ENCODE measurements at regions not wholly inside any gene's neighbourhood (a gene's known extent, or its start where the extent isn't known, plus 50 kb on each side); places are given as distances from the start of the nearest gene placed in this dataset.
A peak's percentile ranks its signal among the peaks of the same experiment; 100 is the strongest.

DNA sequence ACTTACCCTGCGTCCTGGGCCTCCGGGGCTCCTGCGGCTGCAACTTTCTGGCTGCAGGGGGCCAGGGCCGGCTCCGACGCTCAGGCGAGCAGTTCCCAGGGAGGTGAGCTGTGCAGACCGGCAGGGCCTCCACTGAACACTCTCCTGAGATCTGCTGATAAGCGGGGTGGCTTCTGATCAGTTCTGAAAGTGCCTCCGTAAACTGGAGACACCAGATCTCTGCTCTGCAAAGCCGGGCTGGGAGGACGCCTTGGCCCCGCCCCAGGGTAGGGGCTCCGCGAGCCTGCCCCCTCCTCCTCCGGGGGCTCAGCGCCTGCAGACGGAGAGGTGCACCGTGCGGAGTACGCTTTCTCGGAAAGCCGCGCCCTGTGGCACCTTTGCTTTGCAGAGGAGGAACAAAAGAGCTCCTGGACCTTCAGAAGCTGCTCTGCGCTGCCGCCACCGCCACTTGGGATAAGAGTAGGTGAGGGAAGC lies 141.3 kb upstream of the VKORC1L1 start:
- Histone ChIP-seq H3K27me3 (ENCODE audit: control insufficient read depth, insufficient read depth, low read length) (no peaks in the 10 kb centered on the region), H3K36me3 (ENCODE audit: control insufficient read depth in 2 of 3, insufficient read depth in 3 of 3, low read length in 3 of 3) (peaks cover 0 to 2% (median 0%) of the 10 kb centered on the region in 3 donors), H3K9ac (ENCODE audit: low read length in 3 of 3) (peak overlapping the region in 2 of 3 donors; percentile 40 to 43), H3K4me1 (ENCODE audit: control insufficient read depth in 2 of 3, insufficient read depth in 2 of 3, low read depth in 1 of 3, low read length in 3 of 3) (no peaks in the 10 kb centered on the region), H3K4me3 (ENCODE audit: low read length in 3 of 3) (peak overlapping the region; percentile 32 to 59 (median 38)), H3K27ac (ENCODE audit: low read depth in 2 of 2, low read length in 2 of 2) (no peak overlapping the region), H3K9me3 (ENCODE audit: control insufficient read depth in 2 of 3, insufficient read depth in 1 of 3, low read length in 3 of 3) (no peaks in the 10 kb centered on the region)
- intact Hi-C loops (cut with DNase I) = no loop called here
- DNase-seq (peak in 4 of 5 donors; percentile 53 to 67 (median 60)), FAIRE-seq (no peak)
- peak; percentile 3 for TF ChIP-seq CTCF (IDR thresholded peaks at IDR 0.05; ENCODE audit: borderline replicate concordance, extremely low read depth, insufficient read depth)

DNA sequence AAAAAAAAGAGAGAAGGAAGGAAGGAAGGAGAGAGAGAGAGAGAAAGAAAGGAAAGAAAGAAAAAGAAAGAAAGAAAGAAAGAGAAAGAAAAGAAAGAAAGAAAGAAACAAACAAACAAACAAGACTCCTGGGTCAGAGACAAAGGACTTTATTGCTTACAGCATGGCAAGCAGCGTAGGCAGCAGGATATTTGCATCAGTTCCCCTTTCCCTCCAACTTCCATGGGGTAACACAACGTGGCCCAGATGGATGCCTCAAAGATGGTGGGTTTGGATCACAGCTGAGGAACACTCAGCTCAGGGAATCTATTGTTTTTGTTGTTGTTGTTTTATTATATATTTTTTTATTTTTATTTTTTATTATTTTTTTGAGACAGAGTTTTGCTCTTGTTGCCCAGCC lies 128.5 kb upstream of the VKORC1L1 start:
- intact Hi-C loops (cut with DNase I) = no loop called here

DNA sequence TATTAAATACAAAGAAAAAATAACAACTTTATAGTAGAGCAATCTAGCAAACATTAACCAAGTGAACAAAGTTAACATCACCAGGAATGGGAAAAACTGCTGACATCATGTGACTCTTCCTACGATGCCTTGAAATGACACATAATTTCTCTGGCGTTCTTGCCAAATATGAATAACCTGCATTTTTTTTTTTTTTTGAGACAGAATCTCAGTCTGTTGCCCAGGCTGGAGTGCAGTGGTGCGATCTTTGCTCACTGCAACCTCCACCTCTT lies 126.5 kb upstream of the VKORC1L1 start:
- Histone ChIP-seq H3K27ac (ENCODE audit: low read depth in 2 of 2, low read length in 2 of 2) (no peak overlapping the region), H3K36me3 (ENCODE audit: control insufficient read depth in 2 of 3, insufficient read depth in 3 of 3, low read length in 3 of 3) (no peaks in the 10 kb centered on the region), H3K4me1 (ENCODE audit: control insufficient read depth in 2 of 3, insufficient read depth in 2 of 3, low read depth in 1 of 3, low read length in 3 of 3) (peaks cover 0 to 4% (median 0%) of the 10 kb centered on the region in 3 donors), H3K9me3 (ENCODE audit: control insufficient read depth in 2 of 3, insufficient read depth in 1 of 3, low read length in 3 of 3) (no peaks in the 10 kb centered on the region), H3K27me3 (ENCODE audit: control insufficient read depth, insufficient read depth, low read length) (no peaks in the 10 kb centered on the region), H3K9ac (ENCODE audit: low read length in 3 of 3) (no peak overlapping the region), H3K4me3 (ENCODE audit: low read length in 3 of 3) (no peak overlapping the region)
- no peak for TF ChIP-seq CTCF (IDR thresholded peaks at IDR 0.05; ENCODE audit: borderline replicate concordance, extremely low read depth, insufficient read depth)
- intact Hi-C loops (cut with DNase I) = no loop called here
- no peak for FAIRE-seq
- DNase-seq = peak in 1 of 5 donors; percentile 7

More for the DNA sequence above, 128.5 kb upstream of the VKORC1L1 start:
- Histone ChIP-seq H3K4me3 (ENCODE audit: low read length in 3 of 3) (no peak overlapping the region), H3K9ac (ENCODE audit: low read length in 3 of 3) (no peak overlapping the region), H3K27ac (ENCODE audit: low read depth in 2 of 2, low read length in 2 of 2) (no peak overlapping the region), H3K4me1 (ENCODE audit: control insufficient read depth in 2 of 3, insufficient read depth in 2 of 3, low read depth in 1 of 3, low read length in 3 of 3) (no peaks in the 10 kb centered on the region), H3K9me3 (ENCODE audit: control insufficient read depth in 2 of 3, insufficient read depth in 1 of 3, low read length in 3 of 3) (no peaks in the 10 kb centered on the region), H3K27me3 (ENCODE audit: control insufficient read depth, insufficient read depth, low read length) (no peaks in the 10 kb centered on the region), H3K36me3 (ENCODE audit: control insufficient read depth in 2 of 3, insufficient read depth in 3 of 3, low read length in 3 of 3) (no peaks in the 10 kb centered on the region)
- FAIRE-seq (no peak), DNase-seq (no peak)
- no peak for TF ChIP-seq CTCF (IDR thresholded peaks at IDR 0.05; ENCODE audit: borderline replicate concordance, extremely low read depth, insufficient read depth)

DNA sequence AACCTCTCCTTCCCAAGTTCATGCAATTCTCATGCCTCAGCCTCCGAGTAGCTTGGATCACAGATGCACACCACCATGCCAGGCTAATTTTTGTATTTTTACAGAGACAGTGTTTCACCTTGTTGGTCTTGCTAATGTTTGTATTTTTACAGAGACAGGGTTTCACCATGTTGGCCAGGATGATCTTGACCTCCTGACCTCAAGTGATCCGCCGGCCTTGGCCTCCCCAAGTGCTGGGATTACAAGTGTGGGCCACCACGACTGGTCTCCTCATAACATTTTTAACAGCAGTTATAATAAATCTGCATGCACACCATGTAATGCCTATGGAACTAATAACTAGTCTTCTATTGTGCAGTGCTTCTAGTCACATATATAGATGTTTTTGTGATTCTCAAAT lies 123.8 kb upstream of the VKORC1L1 start:
- no peak overlapping the region for H3K4me3 ChIP-seq (ENCODE audit: low read length in 3 of 3)
- peaks cover 0 to 7% (median 0%) of the 10 kb centered on the region in 3 donors for H3K4me1 ChIP-seq (ENCODE audit: control insufficient read depth in 2 of 3, insufficient read depth in 2 of 3, low read depth in 1 of 3, low read length in 3 of 3)
- H3K27me3 ChIP-seq (ENCODE audit: control insufficient read depth, insufficient read depth, low read length) = no peaks in the 10 kb centered on the region
- H3K27ac ChIP-seq (ENCODE audit: low read depth in 2 of 2, low read length in 2 of 2) = no peak overlapping the region
- no peak for TF ChIP-seq CTCF (IDR thresholded peaks at IDR 0.05; ENCODE audit: borderline replicate concordance, extremely low read depth, insufficient read depth)
- no peaks in the 10 kb centered on the region for H3K36me3 ChIP-seq (ENCODE audit: control insufficient read depth in 2 of 3, insufficient read depth in 3 of 3, low read length in 3 of 3)
- H3K9ac ChIP-seq (ENCODE audit: low read length in 3 of 3) = peak overlapping the region in 1 of 3 donors; percentile 3
- no peaks in the 10 kb centered on the region for H3K9me3 ChIP-seq (ENCODE audit: control insufficient read depth in 2 of 3, insufficient read depth in 1 of 3, low read length in 3 of 3)
- intact Hi-C loops (cut with DNase I) = no loop called here
- FAIRE-seq (no peak), DNase-seq (no peak)
